Adrenal gland (tissue), 5 donors: ENCODE measurements at regions not wholly inside any gene's neighbourhood (a gene's known extent, or its start where the extent isn't known, plus 50 kb on each side); places are given as distances from the start of the nearest gene placed in this dataset.

Source experiments
- CTCF ChIP-seq, 6 experiments: fragments of 450-650 bp in 4 of 6; fragments of 200-600 bp in 2 of 6; sonication (generic) in 1 of 6; IDR thresholded peaks; 1 replicate in 5 of 6; 2 replicates in 1 of 6; pipeline versions ENCODE4 v1.5.1 to v1.8.0; 2016 to 2021; ENCODE audit warnings: antibody characterized with exemption in 6 of 6, mild to moderate bottlenecking in 2 of 6, moderate library complexity in 1 of 6
- POLR2A ChIP-seq, 2 donors: fragments of 450-650 bp; IDR thresholded peaks; one replicate each; pipeline ENCODE4 v1.6.1; 2017; ENCODE audit warnings: antibody characterized with exemption in 2 of 2, mild to moderate bottlenecking in 2 of 2, moderate library complexity in 1 of 2
- donor health status: DM: no; HTN: no; CAD: no.

- TF ChIP-seq CTCF (IDR thresholded peaks at IDR 0.05) (no peak), POLR2A (IDR thresholded peaks at IDR 0.05) (no peak)
Measured at GRCh38 chr14:98578204-98578603, 693.8 kb downstream of the BCL11B start.
